Astrocyte of the hippocampus (primary cell): ENCODE measurements at regions not wholly inside any gene's neighbourhood (a gene's known extent, or its start where the extent isn't known, plus 50 kb on each side); places are given as distances from the start of the nearest gene placed in this dataset.
A peak's percentile ranks its signal among the peaks of the same experiment; 100 is the strongest.
"Not testable (repeated sequence)": the region's sequence is repeated elsewhere in the genome, so short reads cannot be mapped to it uniquely, and the experiment has no call there.

ENCODE experiments used
- DNase-seq: peaks from one replicate; pipeline ENCODE4 v3.0.0; 2011; ENCODE audit warnings: low read depth, low spot score

- DNase-seq = no peak
These were observed 511.0 kb downstream of the XPNPEP1 start for GRCh38 chr10:109412353-109412752.

- no peak for DNase-seq
These were observed 511.4 kb downstream of the XPNPEP1 start for GRCh38 chr10:109411917-109412316.

DNA sequence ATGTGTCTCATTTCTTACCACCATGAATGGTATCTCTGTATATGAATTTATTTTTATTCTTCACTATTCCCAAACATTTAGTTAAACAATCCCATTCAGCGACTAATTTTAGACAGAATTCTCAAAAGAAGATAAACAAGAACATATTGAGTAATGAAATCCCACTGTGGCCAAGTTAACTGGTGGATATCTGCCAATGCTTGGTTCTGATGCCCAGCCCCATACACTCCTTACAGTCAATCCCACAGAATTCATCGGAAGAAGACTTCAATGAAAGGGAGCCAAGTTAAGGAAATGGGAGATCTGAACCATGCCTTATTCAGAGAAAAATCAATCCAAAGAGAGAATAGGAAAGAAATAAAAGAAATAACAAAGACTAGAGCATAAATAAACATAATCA lies 518.0 kb downstream of the XPNPEP1 start:
- no peak for DNase-seq

DNA sequence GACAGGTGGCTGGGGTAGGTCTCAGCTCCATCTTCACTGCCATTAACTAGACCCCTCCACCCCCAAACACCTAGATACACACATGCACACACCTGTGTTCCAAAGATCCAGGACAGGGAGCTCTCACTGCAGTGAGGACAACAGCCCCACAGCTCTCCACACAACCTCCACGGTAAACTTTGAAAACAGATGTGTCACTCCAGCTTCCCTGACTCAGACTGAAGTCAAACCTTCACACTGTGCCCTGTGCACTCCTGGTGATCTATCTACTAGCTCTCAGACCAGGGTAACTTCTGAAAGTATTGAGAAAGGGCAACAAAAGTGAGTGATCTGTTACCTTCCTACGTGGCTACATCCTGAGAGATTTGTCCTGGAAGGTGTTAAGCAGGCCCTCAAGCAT lies 519.8 kb downstream of the XPNPEP1 start:
- no peak for DNase-seq

- DNase-seq = no peak
These were observed 529.9 kb downstream of the XPNPEP1 start for GRCh38 chr10:109393425-109393824.

DNA sequence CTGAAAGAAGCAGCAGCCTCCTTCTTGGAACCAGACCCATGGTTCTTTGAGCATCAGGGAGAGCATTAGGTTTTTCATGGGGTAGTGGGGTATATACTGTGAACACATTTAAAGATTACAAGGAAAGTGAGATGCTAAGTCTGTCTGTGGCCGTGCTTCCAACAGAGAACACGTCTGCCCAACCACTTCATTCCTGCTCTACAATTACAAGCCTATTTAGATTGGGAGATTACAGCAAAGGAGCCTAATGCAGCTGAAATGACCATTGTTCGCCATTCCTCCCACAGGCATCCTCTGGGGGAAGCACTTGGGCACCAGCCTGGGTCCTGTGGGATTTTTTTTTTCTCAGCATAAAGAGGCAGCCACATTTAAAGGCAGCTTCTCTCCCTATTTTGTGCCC lies 536.4 kb downstream of the XPNPEP1 start:
- peak; percentile 1 for DNase-seq

DNA sequence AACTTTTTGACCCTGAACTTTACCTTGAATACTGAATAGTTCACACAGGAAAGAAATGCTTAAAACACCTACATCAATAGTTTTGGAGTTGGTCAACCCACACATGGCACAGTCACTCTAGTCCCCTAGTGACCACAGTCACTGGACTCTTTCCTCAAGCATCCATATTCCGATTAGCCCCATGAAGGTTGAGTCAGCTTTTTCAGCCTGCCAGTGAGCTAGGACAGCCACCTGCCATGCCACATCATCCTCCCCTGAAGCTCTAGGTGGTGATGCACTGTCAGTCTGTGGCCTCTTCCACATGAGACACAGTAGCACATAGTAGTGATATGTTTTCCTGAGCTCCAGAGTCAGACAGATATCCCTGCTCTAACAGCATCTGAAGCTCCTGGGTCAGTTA lies 537.2 kb downstream of the XPNPEP1 start:
- no peak for DNase-seq

DNA sequence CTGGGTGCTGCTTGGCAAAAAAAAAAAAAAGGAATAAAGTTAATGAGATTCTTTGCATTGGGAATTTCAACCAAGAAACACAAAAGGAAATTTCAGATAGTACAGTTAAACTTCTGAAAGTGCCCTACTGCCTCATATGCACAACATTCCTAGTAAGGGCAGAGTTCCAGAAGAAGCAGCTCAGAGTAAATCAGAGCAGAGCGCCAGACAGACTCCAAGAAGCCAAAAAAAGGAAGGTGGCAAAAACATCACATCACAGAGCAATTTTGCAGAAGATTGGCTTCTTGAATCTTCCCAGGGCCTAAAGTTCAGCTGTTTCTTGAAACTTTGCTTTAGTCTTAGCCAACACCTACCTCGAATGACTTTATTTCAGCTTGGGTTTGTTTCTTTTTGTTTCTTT lies 544.1 kb downstream of the XPNPEP1 start:
- no peak for DNase-seq

DNA sequence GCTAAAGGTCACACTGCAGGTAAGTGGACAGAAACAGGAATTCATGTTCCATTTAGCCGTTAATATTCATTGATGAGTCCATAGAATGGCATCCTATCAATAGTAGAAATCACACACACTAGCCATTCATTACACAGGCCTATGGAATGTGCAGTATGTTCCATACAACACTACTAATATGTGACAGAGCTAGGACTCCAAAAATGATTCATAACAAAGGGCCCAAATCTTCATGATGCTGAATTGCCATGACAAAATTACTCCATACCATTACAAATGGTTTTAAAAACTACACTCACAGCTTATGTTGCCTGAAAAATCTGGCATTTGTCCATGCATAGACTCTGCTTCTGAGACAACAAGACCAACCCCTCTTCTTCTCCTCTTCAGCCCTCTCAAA lies 549.1 kb downstream of the XPNPEP1 start:
- DNase-seq = peak; percentile 9

DNA sequence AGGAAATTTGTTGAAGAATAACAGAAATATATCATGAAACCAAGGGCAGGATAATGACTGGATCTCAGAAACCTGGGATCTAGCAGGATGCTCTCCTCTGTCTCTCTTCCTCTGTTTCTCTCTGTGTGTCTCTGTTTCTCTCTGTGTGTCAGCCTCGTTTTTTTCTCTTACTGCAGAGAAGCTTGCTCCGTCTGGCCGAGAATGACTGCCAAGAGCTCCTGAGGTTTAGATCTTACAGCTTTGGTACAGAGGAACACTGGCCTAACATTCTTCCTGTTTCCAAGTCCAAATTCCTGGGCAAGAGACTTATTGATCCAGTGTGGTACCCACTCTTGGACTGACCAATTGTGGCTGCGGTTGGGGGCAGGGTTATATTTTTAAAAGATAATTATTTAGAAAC lies 564.0 kb downstream of the XPNPEP1 start:
- DNase-seq = no peak

- DNase-seq = no peak
These were observed 565.0 kb downstream of the XPNPEP1 start for GRCh38 chr10:109358325-109358724.

DNA sequence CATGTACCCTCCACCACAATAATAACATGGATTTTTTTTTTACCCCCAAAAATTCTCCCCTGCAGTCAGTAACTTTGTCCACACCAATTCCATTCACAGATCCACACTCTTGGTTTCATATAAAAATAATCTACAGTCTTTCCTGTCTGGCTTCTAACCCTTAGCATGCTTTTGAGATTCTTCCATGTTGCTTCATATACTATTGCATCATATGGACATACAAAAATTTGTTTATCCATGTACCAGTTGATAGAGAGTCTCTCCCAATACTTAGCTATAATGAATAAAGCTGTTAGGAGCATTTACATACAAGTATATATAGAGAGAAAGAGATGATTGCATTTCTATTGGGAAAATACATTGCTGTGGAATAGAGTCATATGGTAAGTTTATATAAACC lies 575.0 kb downstream of the XPNPEP1 start:
- DNase-seq = no peak

- peak; percentile 1 for DNase-seq
These were observed 580.0 kb downstream of the XPNPEP1 start for GRCh38 chr10:109343293-109343692.

DNA sequence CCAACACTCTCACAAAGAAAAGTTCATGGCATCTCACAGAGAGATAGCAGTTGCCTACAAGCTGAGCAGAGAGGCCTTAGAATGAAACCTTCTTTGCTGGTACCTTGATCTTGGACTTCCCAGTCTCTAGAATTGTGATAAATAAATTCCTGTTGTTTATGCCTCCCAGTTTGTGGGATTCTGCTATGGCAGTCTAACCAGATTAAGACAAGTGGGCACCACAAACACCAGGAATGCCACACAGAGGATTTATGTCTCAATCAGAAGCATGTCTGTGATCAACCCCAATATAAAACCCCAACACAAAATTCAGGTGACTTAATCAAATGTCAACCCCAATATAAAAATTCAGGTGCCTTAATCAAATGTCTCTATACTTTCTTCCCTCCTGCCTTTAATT lies 581.3 kb downstream of the XPNPEP1 start:
- no peak for DNase-seq

DNA sequence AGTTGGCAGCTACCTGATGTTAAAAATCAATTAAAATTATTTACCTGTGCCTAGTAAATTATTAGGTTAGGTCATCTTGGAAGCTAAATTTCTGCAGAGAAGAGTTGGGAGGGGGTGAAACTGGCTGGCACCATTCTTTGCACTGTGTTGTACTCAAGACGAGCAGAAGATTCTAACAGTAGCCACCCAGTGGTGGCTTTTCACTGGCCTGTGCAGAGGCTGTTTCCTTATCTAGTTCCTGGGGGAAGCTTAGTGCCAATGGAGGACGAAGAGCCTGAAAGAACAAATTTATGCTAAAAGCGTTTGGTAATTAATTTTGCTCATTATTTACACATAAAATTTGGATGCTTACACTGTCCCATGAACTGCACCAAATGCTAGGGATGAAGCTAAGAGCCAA lies 595.3 kb downstream of the XPNPEP1 start:
- no peak for DNase-seq

GRCh38 chr10:109327266-109327665 lies 596.0 kb downstream of the XPNPEP1 start:
- peak; percentile 2 for DNase-seq

GRCh38 chr10:109324721-109325120 lies 598.6 kb downstream of the XPNPEP1 start:
- no peak for DNase-seq

DNA sequence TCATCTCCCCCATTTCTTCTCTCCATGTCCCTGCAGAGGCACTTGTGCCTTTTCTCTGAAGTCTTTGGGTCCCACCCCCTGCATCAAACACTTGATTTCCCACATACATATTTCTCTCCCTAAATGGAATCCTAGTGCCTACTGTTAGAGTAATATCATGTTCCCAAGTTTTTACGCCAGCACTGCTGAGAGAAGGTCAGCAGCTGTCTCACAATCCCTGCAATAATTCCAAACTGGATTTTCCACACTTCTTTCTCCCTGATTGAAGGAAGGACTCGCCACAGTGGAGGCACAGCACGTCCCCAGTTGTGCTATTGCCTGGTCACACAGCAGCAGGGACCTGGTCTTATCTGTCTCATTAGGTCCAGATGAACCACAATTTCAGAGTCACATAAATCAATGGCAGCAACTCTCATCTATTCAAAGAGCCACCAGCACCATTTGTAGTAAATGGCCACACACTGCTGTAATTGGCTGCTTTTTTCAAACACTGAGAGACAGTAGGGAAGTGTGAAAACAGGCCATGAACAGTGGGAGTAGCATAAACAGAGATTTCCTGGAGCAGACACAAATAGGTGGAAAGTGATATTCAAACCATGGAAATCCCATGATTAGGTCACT lies 605.5 kb downstream of the XPNPEP1 start:
- DNase-seq = no peak

- DNase-seq = not testable (repeated sequence)
These were observed 609.3 kb downstream of the XPNPEP1 start for GRCh38 chr10:109314016-109314415.

- DNase-seq = not testable (repeated sequence)
These were observed 610.8 kb downstream of the XPNPEP1 start for GRCh38 chr10:109312555-109312954.

DNA sequence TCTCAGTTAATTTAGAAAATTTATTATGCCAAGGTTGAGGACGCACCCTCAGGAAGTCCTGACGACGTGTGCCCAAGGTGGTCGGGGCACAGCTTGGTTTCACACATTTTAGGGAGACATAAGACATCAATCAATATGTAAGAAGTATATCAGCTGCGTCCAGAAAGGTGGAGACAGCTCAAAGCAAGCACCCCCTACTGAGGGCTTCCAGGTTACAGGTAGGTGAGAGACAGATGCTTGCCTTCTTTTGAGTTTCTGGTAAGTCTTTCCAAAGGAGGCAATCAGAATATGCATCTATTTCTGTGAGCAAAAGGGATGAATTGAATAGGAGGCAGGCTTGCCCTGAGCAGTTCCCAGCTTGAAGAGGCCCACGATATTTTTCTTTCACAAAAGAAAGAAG lies 614.3 kb downstream of the XPNPEP1 start:
- no peak for DNase-seq

- DNase-seq = not testable (repeated sequence)
These were observed 616.2 kb downstream of the XPNPEP1 start for GRCh38 chr10:109307102-109307501.

DNA sequence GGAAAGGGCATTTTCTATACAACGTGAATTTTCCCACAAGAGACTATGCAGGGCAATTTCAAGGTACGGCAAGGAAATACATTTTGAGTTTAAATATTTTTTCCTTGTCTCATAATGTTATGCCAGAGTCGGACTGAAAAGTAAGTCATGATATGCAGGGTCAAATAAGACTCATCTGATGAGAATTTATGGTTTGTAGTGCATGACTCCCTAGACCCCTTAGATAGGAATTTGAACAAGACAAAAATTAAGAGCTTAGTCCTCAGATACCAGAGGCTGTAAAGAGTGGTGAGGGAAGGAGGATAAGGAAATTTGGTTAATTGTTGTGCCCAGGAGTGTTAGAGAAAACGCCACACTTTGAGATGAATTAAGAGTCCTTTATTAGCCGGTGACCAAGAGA lies 616.6 kb downstream of the XPNPEP1 start:
- no peak for DNase-seq

GRCh38 chr10:109287858-109288257 lies 635.5 kb downstream of the XPNPEP1 start:
- DNase-seq = no peak
